Right lobe of liver (tissue), 6 donors: ENCODE measurements at regions not wholly inside any gene's neighbourhood (a gene's known extent, or its start where the extent isn't known, plus 50 kb on each side); places are given as distances from the start of the nearest gene placed in this dataset.
A peak's percentile ranks its signal among the peaks of the same experiment; 100 is the strongest.

Source experiments
- ATAC-seq, 4 donors: fragments of 200-7000 bp; cut with Tn5 transposase; one replicate each; pipeline ENCODE4 v1.9.1; 2020; ENCODE audit warnings: mild to moderate bottlenecking in 4 of 4, moderate library complexity in 4 of 4
- DNase-seq, 3 donors: peaks; one replicate each; pipeline ENCODE4 v3.0.0-alpha.2; 2020
- H3K27ac ChIP-seq, 3 donors: fragments of 200-600 bp; one replicate each; pipeline ENCODE4 v1.8.0; 2022
- H3K27me3 ChIP-seq, 2 donors: fragments of 200-600 bp; one replicate each; pipeline ENCODE4 v1.8.0; 2022
- H3K36me3 ChIP-seq, 4 donors: fragments of 200-600 bp; sonication (generic) in 1 of 4; one replicate each; pipeline versions ENCODE4 v1.5.1 to v1.8.0; 2017 to 2022; ENCODE audit warnings: control low read depth in 1 of 4
- H3K4me1 ChIP-seq, 4 donors: fragments of 200-600 bp; sonication (generic) in 1 of 4; one replicate each; pipeline versions ENCODE4 v1.5.1 to v1.8.0; 2017 to 2022; ENCODE audit warnings: control low read depth in 1 of 4
- H3K4me3 ChIP-seq, 3 donors: fragments of 200-600 bp; one replicate each; pipeline ENCODE4 v1.8.0; 2022
- H3K9me3 ChIP-seq, 4 donors: fragments of 200-600 bp; sonication (generic) in 1 of 4; one replicate each; pipeline versions ENCODE4 v1.5.1 to v1.8.0; 2017 to 2022; ENCODE audit warnings: control low read depth in 1 of 4
- POLR2A ChIP-seq: fragments of 450-650 bp; IDR thresholded peaks from one replicate; pipeline ENCODE4 v1.6.1; 2017; ENCODE audit warnings: antibody characterized with exemption, mild to moderate bottlenecking
- WGBS: methylation state at CpG from one replicate; pipeline ENCODE4 v1.1.6; 2018; ENCODE audit warnings: low coverage, low lambda C conversion rate; ENCODE audit not compliant: insufficient coverage; ENCODE audit errors: missing lambda C conversion rate; 5-methylcytosine and 5-hydroxymethylcytosine counted together
- intact Hi-C, 2 donors: fragments of 100-400 bp; cut with DNase I; formaldehyde crosslinking; loops; one replicate each; pipeline versions ENCODE4 v1.11.2 to v1.14.1; 2022
- TF ChIP-seq, protein P1 (sequence below), 4 donors: fragments of 200-600 bp in 3 of 4; fragments of 450-650 bp in 1 of 4; IDR thresholded peaks; one replicate each; pipeline versions ENCODE4 v1.5.1 to v1.8.0; 2016 to 2022; ENCODE audit warnings: antibody characterized with exemption in 4 of 4, mild to moderate bottlenecking in 2 of 4
- donor health status: DM: no; HTN: yes; CAD: no.
- donor health status: DM: no; HTN: no; CAD: no.
- donor health status: DM: no; HTN: no; CAD: no.
- donor health status: DM: no; HTN: yes; CAD: no.
- donor health status: DM: no; HTN: yes; CAD: no.

DNA sequence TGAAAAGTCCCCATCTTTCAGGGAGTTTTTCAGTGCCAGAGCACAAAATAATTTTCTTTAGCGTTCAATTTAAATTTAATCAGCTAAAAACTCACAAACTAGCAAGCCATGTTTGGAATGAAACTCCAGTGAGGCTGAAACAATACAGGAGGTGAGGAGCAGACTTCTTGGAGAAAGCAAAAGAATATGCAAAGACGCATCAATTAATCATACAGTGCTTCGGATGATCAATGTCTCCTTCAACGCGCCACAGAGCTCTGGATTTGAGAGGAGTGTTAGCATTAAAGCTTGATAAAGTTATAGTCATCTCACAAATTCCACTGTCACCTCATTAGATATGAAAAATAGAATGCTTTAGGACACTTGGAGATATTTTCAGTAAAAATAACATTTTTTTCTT lies 248.0 kb downstream of the WDR11 start:
- intact Hi-C loops: no loop called here
- H3K27ac ChIP-seq: no peak overlapping the region
- no peaks in the 10 kb centered on the region for H3K27me3 ChIP-seq
- H3K4me1 ChIP-seq: no peaks in the 10 kb centered on the region
- H3K9me3 ChIP-seq: no peaks in the 10 kb centered on the region
- WGBS: 53% methylated on average over 5 of the region's 5 CpGs
- TF ChIP-seq POLR2A: no peak
- TF ChIP-seq, protein P1, sequence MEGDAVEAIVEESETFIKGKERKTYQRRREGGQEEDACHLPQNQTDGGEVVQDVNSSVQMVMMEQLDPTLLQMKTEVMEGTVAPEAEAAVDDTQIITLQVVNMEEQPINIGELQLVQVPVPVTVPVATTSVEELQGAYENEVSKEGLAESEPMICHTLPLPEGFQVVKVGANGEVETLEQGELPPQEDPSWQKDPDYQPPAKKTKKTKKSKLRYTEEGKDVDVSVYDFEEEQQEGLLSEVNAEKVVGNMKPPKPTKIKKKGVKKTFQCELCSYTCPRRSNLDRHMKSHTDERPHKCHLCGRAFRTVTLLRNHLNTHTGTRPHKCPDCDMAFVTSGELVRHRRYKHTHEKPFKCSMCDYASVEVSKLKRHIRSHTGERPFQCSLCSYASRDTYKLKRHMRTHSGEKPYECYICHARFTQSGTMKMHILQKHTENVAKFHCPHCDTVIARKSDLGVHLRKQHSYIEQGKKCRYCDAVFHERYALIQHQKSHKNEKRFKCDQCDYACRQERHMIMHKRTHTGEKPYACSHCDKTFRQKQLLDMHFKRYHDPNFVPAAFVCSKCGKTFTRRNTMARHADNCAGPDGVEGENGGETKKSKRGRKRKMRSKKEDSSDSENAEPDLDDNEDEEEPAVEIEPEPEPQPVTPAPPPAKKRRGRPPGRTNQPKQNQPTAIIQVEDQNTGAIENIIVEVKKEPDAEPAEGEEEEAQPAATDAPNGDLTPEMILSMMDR (IDR thresholded peaks at IDR 0.05): no peak
- DNase-seq: no peak
- ATAC-seq: no peak
- H3K36me3 ChIP-seq: no peaks in the 10 kb centered on the region
- H3K4me3 ChIP-seq: no peak overlapping the region

DNA sequence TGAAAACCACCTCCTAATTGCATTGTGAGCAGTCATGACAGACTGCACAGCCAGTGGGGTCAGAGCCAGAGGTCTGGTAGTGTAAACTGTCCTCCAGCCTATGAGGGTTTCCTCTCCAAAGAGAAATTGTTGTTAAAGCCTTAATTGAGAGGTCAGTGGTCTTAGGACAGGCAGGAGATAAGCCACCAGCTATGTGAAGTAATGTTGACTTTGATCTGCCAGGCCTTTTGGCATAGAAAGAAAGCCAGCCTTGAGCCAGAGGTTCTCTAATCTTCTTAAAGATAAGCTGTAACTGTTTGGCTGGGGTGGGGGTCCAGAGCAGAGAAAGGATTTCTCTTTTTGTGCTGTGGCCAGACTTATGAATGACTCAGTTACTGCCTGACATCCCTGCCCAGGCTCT lies 248.4 kb downstream of the WDR11 start:
- ATAC-seq (peak in 1 of 4 donors; percentile 45), DNase-seq (no peak)
- H3K27me3 ChIP-seq: no peaks in the 10 kb centered on the region
- TF ChIP-seq, protein P1 (IDR thresholded peaks at IDR 0.05): no peak
- TF ChIP-seq POLR2A: no peak
- H3K27ac ChIP-seq: no peak overlapping the region
- H3K4me3 ChIP-seq: no peak overlapping the region
- no peaks in the 10 kb centered on the region for H3K4me1 ChIP-seq
- H3K9me3 ChIP-seq: no peaks in the 10 kb centered on the region
- intact Hi-C loops: no loop called here
- no peaks in the 10 kb centered on the region for H3K36me3 ChIP-seq

DNA sequence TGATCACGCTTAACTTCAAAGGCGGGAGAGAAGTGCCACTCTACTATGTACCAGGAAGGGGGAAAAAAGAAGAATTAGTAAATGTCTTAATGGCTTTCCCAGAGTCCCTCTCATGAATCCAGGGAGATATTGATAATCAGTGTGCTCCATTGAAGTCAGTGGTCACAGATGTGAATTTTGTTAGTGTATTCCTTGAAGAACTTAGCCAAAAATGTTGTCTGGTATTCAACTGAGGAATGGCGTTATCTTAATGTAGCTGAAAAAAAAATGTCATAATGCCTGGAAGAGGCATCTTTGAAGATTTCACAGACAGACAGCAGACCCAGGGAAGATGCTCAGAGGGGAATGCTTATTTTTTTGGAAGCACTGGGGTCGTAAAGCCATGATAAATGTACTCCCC lies 250.4 kb downstream of the WDR11 start:
- H3K27ac ChIP-seq: no peak overlapping the region
- H3K9me3 ChIP-seq: no peaks in the 10 kb centered on the region
- WGBS: 64% methylated on average over 4 of the region's 4 CpGs
- DNase-seq (no peak), ATAC-seq (no peak)
- H3K27me3 ChIP-seq: no peaks in the 10 kb centered on the region
- TF ChIP-seq, protein P1 (IDR thresholded peaks at IDR 0.05): no peak
- no peak for TF ChIP-seq POLR2A
- no peak overlapping the region for H3K4me3 ChIP-seq
- intact Hi-C loops: no loop called here
- no peaks in the 10 kb centered on the region for H3K36me3 ChIP-seq
- H3K4me1 ChIP-seq: no peaks in the 10 kb centered on the region

DNA sequence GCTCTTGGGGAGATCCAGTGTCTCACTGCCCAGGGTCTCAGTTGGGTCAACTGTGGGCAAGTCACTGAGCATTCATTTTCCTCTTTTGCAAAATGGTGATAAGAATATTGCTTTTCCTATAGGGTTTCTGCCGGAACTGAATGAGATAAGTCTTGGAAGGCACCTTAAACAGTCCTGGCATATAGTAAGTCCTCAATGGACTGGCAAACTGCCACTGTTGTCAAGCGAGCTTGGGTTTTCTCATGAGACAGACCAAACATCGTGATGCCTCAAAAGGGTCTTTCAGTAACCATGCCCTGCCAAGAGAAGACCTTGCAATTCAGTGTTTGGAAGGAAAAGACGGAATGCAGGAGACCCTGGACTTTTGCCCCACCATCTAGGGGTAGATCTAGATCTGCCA lies 251.5 kb downstream of the WDR11 start:
- Histone ChIP-seq H3K36me3 (no peaks in the 10 kb centered on the region), H3K27ac (no peak overlapping the region)

More for the DNA sequence above, 251.5 kb downstream of the WDR11 start:
- H3K9me3 ChIP-seq: no peaks in the 10 kb centered on the region
- no peak for TF ChIP-seq POLR2A
- TF ChIP-seq, protein P1 (IDR thresholded peaks at IDR 0.05): no peak
- H3K4me1 ChIP-seq: no peaks in the 10 kb centered on the region
- intact Hi-C loops: no loop called here
- WGBS: 66% methylated on average over 4 of the region's 4 CpGs
- no peaks in the 10 kb centered on the region for H3K27me3 ChIP-seq
- ATAC-seq (no peak), DNase-seq (no peak)
- H3K4me3 ChIP-seq: no peak overlapping the region
